Kidney tubule cell (primary cell): ENCODE measurements at regions not wholly inside any gene's neighbourhood (a gene's known extent, or its start where the extent isn't known, plus 50 kb on each side); places are given as distances from the start of the nearest gene placed in this dataset.
A peak's percentile ranks its signal among the peaks of the same experiment; 100 is the strongest.

Experiments used
- DNase-seq: peaks from one replicate; pipeline ENCODE4 v3.0.0-alpha.2; 2018; ENCODE audit warnings: low spot score

DNA sequence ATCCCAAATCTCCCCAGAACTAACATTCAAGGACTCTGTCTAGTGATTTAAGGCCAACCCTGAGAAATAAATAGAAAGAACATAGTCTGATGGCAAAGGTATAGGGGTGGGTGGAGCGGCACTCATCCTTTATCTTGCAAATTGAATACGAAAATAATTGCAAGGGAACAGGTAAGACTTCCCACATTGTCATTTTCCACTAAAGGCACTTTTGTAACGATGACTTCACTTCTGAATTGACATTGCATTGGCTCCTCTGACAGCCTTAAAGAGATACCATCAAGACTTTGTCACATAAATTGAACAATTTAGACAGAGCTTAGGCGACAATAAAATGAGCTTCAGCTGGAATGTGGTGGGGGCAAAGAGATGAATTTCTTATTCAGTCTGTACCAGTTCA, 75.3 kb upstream of the PLCL2 start:
- no peak for DNase-seq

DNA sequence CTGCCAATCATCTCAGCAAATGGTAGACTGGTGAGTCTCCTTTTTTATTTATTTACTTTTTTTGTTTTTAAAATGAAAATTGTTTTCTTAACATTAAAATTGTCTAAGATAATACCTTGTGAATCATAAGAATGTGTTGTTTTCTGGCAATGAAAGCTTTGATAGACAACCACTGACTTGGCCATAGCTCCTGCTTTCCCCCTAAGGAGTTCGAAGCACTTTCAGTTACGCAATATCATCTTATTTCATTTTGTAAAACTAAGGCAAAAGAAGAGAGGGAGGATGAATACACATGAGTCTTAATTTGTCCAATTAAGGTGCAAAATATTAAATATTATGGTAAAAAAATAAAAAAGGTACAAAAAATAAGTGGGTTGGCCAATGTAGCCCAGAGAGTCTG, 74.8 kb upstream of the PLCL2 start:
- DNase-seq, result no peak

DNA sequence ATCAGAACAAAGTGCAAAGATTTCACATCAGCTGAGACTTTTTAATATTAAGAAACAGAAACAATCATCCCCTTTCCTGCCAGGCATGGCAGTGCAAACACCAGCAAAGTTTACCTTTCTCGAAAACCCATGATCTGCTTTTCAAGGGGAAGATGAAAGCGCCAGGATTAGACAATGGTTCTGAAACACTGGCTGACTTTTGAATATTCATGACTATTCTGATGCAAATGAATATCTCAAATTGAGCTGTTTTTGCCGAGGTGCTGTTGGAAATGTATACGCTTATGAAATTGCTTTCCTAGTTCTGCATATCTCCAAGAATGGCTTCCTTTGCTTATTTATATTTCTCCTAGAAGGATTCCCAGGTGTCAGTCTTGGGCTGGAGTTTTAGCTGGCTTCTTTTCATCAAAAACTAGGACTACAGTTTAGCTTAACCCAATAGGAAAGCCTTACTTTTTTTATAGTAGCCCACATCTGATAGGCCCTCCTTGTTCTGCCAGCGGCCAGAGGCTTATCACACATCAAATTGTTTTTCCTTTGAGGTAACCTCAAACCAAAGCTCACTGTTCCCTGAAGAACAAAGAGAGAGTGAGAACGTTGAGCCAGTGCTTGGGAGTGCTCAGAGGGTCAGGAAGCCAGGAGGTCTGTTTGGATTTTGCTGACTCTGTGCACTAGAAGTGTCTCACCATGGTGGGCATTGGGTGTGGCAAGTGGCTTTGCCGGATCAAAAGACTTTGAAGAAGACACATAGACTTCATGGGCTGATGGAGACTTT, 74.0 kb upstream of the PLCL2 start:
- DNase-seq, result no peak

DNA sequence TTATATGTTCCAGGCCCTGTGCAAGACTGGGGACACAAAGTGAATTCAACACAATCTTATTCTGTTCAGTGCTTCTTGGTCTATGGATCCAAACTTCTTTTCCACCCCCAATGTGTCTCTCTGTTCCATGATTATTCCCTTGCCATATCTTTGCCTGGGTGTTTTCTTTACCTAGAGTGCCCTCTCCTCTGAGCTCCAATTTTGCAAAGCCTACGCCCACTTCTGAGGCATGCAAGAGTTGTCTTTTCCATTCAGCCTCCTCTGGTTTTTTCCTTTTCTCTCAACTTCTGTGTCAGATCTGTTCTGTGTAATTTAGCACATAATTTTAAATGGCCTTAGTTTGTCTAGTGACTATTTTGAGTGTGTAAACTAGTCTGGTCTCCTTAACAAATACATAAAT, 72.8 kb upstream of the PLCL2 start:
- no peak for DNase-seq

DNA sequence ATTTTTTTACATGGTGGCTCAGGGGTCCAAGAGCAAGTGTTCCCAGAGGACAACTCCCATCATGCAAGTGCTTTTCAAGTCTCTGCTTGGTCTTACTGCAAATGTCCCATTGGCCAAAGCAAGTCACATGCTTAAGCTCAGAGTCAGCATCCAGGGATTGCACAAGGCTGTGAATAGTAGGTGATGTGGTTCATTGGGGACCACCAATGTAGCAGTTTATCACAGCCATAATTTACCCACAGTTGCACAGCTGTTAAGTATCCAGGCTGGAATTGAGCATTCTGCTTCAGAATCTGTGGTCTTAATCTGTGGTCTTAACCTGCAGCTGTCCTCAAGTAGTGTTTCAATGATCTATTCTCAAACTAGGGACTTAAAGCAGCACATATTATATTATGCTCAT, 71.4 kb upstream of the PLCL2 start:
- no peak for DNase-seq

DNA sequence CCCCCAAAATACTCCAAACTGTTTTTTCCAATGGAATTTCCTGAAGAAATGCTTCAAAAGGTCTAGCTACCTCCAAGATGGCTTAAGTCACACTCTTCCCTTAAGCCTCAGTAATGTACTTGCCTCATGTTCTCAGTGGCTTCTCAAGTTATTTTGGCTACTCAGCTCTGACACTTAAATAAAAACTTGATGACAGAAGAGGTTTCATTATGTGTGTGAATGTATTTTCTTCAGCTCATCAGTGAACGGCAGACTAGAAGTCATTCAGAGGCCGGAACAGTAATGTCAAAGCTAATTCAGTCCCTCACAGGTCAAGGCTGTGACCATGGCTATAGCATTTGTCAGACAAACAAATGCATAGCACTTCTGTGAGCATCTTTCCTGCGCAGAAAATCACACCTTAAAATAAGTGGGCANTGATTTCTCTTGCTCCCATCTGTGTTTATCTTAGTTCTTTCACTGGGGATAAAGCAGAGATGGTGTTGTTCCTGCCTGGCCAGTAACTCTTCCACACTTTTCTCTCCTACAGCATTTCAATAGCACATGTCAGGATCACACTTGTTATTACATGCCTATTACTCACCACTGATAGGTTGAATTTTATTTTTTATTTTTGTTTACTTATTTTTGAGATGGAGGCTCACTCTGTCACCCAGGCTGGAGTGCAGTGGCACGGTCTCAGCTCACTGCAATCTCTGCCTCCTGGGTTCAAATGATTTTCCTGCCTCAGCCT, 68.5 kb upstream of the PLCL2 start:
- no peak for DNase-seq

DNA sequence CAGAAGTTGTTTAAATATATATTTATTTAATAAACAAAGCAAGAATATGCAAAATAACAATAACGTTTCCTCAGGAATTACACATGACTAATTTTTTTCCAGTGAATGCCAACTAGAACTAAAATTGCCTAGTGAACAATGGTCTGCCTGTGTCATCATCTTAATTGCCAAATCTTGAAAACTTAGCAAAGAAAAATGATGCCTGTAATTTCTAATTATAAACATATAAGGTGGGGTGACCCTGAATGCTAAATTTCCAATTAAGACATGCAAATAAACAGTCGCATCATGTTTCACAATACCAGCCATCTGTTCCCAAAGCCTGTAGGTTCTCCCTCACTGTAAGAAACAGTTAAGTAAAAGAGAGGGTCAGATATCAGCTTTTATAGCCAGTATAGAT, 67.6 kb upstream of the PLCL2 start:
- DNase-seq, result no peak

DNA sequence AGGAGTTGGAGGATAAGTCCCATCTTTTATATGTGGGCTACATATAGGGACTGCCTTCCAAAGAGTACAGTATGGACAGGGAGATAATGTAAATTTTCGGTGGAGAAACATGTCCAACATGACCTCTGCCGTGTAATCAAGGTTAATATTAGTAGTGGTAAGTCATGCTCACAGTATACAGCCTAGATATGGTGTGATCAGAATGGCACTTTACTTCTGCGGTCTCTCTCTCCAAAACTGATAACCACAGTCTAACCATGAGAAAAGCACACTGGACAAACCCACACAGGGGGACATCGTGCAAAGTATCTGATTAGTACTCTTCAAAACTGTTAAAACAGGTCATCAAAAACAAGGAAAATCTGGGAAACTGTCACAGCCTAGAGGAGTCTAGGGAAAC, 66.6 kb upstream of the PLCL2 start:
- DNase-seq, result no peak

DNA sequence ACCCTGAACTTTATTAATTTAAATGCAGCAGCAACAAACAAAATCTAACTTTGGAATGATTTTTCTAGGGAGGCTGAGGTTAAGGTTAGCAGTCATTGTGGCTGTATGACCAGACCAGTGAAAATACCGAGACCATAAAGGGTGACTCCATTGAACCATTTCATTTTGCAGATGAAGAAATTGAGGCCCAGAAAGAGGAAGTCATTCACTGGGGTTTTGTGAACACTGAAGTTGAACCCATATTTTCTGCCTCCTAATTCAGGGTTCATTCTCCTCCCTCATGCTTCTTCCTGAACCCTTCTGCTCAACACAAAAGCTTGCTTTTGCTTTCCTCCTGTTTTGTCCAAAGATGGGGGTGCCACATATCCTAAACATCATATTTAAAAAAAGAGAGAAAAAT, 65.8 kb upstream of the PLCL2 start:
- DNase-seq, result no peak

DNA sequence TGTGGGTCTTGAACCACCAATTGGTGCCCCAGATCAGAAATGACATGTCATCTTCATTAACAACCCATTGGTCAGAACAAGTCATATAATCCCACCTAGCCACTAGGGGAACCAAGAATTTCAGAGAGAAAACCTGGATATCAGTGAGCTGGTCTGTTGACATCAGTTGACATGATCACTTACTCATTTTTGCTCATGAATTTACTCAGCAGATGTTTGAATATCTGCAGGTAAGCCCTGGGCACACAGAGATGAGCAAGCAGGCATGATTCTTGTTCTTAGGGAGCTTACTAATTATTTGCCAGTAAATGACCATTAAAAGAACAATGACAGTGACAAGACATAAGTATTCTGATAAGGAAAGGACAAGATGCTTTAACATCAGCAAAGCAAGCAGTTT, 64.3 kb upstream of the PLCL2 start:
- DNase-seq, result no peak

DNA sequence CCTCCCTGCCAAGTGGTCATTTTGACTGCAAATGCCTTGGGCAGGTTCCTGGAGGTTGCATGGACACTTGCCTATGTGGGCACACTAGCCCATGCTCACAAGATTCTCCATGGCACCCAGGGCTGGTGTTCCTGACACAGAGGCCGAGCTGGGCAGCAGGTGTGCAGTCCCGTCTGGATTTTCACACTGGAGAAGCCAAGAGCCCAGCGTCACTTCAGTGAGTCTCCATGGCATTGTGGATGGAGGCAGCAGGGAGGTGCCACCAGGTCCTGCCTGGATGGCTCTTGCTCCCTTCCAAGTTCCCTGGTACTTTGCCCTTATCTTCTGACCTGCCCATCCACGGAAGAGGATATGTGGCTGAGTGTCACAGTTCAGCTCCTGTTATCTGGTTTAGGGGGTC, 63.7 kb upstream of the PLCL2 start:
- DNase-seq, result no peak

DNA sequence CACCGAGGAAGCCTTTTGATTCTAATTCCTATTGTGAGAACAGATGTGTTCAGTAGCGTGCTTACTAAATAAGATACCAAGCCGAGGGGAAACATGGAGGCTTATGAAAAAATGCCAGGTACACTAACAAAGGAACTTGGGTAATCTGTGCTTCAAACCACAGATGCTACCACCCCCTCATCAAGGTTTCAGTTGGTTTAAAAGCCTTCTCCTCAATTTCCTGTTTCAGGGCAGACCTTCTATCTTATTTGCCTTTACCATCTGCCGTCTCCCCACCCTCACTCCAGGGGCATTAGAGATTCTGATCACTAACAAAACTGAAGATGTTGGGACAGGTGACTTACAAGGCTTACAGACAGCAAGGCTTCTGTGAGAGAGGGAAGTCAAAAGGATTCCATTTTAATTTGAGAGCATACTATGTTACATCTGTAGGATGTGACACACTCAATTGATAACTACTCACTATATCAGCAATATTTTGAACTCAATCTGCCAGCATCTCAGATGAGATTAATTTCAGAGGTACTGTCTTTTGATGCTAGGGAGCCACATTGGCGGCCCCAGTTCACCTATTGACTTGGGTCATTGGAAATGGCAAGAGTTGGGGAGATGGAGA, 60.6 kb upstream of the PLCL2 start:
- DNase-seq, result no peak

DNA sequence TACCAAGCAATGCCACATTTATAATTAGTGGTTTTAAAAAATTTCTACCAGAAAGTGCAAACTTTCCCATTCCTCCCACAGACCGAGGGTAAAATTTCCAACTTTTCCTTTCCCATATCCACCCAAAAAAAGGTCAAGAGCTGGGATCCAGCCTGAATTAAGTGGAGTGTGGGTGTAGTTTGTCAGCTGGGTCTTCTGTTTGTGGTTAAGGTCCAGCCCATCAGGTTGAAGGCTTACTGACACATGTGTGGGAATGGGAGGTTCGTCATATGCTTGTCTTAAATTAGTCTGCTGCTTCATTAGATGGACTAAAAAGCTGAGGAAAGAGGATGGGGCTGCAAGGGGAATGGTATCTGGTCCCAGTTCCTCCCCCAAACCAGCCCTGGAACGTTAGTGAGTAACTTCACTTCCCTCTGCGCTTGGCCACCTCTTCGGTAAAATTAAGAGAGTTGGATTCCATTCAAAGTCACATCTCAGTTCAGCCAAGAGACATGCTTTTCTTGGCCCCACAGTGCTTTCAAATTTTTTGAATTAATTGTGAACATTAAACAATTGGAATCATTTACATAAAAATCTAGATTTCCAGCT, 59.0 kb upstream of the PLCL2 start:
- no peak for DNase-seq

DNA sequence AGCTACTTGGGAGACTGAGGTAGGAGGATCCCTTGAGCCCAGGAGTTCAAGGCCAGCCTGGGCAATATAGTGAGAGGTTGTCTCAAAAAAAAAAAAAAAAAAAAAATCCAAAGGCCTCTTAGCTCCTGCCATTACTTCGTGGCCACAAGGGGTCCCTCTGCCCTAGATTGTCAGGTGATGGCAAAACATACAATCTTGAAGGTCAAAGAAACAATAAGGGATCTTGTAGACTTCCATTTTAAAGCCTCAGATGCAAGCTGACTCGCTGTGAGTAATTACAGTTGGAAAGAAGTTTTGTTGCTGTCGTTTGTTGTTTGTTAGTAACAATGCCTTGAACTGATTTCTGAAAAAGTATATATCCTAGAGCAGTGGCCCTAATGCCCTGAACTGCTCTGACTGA, 55.9 kb upstream of the PLCL2 start:
- peak; percentile 66 for DNase-seq

DNA sequence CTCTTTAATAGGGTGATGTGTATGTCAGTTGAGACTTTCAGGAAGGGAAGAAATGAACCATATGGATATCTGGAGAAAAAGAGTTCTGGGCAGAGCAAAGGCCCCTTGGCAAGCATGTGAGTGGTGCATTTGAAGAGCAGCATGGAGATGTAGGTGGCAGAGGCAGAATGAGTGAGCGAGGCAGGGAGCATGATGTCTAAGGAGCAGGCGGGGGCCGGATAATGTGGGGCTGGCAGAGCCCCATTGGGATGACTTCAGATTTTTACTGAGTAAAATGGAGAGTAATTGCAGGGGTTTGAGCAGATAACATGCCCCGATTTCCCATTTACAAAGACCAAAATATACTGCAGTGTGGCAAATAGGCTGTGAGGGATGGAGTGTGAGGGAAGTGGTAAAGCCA, 52.9 kb upstream of the PLCL2 start:
- no peak for DNase-seq

DNA sequence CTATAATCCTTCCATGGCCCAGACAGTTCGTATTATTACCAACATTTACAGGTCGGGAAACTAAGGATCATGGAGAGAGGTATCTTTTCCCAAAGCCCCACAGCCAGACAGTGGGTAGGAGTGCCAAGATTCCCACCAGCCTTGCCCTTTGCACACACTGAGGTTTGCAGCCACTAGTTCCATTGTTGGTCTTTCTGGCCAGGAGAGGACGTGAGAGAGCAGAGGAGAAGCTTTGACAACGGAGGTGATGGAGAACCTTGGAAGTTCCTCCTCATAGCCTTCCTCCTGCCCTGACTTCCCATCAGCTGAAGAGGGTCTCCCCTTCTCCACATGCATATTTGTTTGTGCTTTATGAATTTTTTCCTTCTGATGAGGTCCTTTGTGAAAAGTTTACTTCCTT, 50.5 kb upstream of the PLCL2 start:
- no peak for DNase-seq

DNA sequence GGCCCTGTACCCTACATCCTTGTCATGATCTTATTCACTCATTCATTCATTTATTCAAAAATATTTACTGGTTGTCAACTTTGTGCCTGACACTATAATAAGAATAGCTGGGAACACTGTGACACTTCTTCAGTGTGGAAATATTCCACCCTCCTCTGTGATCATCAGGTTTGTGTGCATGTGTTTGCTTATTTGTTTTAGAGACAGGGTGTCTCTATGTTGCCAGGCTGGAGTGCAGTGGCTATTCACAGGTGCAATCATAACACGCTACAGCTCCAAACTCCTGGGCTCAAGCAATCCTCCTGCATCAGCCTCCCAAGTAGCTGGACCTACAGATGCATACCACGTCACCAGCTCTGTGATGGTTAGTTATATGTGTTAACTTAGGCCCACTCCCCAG, 50.0 kb upstream of the PLCL2 start:
- DNase-seq, result no peak
